ENCODE measurements at regions not wholly inside any gene's neighbourhood (a gene's known extent, or its start where the extent isn't known, plus 50 kb on each side); places are given as distances from the start of the nearest gene placed in this dataset.

DNA sequence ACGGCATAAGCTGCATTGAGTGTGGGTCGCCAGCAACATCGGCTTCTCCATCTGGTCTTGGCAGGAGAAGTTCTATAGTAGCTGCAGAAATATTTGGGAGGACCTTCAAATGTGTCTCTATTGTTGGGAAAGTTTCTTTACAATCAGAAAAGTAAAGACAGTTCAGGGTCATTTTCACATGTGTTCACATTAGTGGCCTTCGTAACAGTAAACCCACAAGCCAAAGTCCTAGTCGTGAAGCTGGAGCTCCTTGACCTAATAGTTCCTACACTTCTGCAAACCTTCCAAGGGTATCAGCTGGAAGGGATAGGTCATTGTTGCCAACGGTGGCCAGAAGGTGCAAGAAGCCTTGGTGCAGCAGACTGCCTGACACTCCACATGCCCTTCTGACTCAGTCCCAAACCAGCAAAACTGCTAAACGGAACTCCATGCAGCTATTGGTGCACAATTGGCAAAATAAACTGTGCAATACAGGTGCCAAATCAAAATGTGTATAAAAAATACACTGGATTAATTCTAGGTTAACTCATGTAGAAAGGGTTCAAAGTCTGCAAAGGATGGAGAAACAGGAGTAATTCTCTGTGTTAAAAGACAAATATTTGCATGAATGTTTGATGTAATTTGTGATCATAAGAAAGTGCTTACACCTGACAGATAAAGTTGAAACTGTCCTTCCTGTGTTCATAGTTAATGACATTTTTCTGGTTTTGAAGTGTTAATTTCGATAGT lies 102.8 kb upstream of the EGFR start:
- no peak for DNase-seq (ENCODE audit: low read depth)
- no peak overlapping the region for H3K4me3 ChIP-seq (ENCODE audit: low read depth, low read length)
- no peak for TF ChIP-seq MYC (IDR thresholded peaks at IDR 0.05; ENCODE audit: low read depth, low read length)
- TF ChIP-seq, protein P1, sequence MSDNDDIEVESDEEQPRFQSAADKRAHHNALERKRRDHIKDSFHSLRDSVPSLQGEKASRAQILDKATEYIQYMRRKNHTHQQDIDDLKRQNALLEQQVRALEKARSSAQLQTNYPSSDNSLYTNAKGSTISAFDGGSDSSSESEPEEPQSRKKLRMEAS (IDR thresholded peaks at IDR 0.05; ENCODE audit: low read depth, low read length), result no peak

DNA sequence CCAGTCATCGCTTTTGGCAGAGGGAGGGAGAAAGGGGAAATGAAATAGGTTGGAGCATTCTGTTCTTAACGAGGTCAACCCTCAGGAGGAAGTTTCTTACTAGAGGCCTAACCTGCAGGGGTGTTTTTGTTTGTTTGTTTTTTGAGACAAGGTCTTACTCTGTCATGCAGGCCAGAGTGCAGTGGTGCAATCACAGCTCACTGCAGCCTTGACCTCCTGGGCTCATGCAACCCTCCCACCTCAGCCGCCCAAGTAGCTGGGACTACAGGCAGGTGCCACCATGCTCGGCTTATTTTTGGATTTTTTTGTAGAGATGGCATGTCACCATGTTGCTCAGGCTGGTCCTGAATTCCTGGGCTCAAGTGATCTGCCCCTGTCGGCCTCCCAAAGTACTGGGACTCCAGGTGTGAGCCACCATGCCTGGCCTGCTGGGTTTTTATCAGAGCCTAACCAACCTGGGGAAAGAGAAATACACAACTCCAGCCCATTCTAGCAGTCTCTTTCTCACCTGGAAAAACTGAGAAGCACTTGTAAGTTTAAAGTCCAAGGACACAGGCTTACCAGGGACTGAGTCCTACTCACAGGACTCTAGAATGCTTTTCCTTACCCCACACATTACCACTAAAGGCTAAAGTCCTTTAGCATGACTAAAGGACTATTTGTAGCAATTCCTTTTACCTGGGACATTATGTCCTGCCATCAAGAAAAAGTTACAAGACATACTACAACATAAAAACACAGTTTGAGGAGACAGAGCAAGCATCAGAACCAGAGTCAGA lies 101.0 kb upstream of the EGFR start:
- H3K4me3 ChIP-seq (ENCODE audit: low read depth, low read length), result no peak overlapping the region
- TF ChIP-seq, protein P2, sequence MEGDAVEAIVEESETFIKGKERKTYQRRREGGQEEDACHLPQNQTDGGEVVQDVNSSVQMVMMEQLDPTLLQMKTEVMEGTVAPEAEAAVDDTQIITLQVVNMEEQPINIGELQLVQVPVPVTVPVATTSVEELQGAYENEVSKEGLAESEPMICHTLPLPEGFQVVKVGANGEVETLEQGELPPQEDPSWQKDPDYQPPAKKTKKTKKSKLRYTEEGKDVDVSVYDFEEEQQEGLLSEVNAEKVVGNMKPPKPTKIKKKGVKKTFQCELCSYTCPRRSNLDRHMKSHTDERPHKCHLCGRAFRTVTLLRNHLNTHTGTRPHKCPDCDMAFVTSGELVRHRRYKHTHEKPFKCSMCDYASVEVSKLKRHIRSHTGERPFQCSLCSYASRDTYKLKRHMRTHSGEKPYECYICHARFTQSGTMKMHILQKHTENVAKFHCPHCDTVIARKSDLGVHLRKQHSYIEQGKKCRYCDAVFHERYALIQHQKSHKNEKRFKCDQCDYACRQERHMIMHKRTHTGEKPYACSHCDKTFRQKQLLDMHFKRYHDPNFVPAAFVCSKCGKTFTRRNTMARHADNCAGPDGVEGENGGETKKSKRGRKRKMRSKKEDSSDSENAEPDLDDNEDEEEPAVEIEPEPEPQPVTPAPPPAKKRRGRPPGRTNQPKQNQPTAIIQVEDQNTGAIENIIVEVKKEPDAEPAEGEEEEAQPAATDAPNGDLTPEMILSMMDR (IDR thresholded peaks at IDR 0.05; ENCODE audit: low read depth, low read length), result no peak
- TF ChIP-seq MYC (IDR thresholded peaks at IDR 0.05; ENCODE audit: low read depth, low read length), result no peak
- TF ChIP-seq POLR2A (IDR thresholded peaks at IDR 0.05; ENCODE audit: extremely low read depth, insufficient read length), result no peak
- TF ChIP-seq, protein P1 (IDR thresholded peaks at IDR 0.05; ENCODE audit: low read depth, low read length), result no peak
- DNase-seq (ENCODE audit: low read depth), result no peak

DNA sequence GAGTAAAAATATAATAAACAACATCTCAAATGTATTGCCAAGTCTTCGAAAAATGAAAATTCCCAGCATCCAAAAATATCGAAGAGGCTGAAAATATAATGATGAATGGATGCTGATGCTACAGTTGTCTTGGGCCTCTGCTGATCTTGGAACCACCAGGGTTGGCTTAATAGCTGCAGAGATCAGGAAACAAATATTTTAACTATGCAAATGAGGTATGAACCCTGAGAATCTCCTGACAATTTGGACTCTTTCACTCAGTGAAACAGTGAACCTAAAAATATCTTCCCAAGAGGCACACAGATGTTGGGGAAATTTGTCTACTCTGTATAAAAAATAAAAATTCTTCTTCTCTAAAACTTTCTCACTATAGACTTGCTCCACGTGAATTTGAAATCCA lies 97.7 kb upstream of the EGFR start:
- DNase-seq (ENCODE audit: low read depth), result no peak
- H3K4me3 ChIP-seq (ENCODE audit: low read depth, low read length), result no peak overlapping the region
- TF ChIP-seq, protein P1 (IDR thresholded peaks at IDR 0.05; ENCODE audit: low read depth, low read length), result no peak
- TF ChIP-seq, protein P2 (IDR thresholded peaks at IDR 0.05; ENCODE audit: low read depth, low read length), result no peak
- no peak for TF ChIP-seq POLR2A (IDR thresholded peaks at IDR 0.05; ENCODE audit: extremely low read depth, insufficient read length)
- TF ChIP-seq MYC (IDR thresholded peaks at IDR 0.05; ENCODE audit: low read depth, low read length), result no peak

DNA sequence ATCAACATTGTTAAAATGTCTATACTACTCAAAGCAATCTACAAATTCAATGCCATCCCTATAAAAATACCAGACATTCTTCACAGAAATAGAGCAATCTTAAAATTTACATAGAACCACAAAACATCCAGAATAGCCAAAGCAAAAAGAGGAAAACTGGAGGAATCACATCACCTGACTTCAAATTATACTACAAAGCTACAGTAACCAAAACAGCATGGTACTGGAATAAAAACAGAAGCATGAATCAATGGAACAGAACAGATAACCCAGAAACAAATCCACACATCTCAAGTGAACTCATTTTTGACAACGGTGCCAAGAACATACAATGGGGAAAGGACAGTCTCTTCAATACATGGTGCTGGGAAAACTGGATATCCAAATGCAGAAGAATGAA lies 87.3 kb upstream of the EGFR start:
- TF ChIP-seq, protein P2 (IDR thresholded peaks at IDR 0.05; ENCODE audit: low read depth, low read length), result no peak
- no peak overlapping the region for H3K4me3 ChIP-seq (ENCODE audit: low read depth, low read length)
- no peak for DNase-seq (ENCODE audit: low read depth)

GRCh38 chr7:54932818-54933543 lies 85.8 kb upstream of the EGFR start:
- TF ChIP-seq, protein P2 (IDR thresholded peaks at IDR 0.05; ENCODE audit: low read depth, low read length), result no peak
- no peak for TF ChIP-seq MYC (IDR thresholded peaks at IDR 0.05; ENCODE audit: low read depth, low read length)
- TF ChIP-seq, protein P1 (IDR thresholded peaks at IDR 0.05; ENCODE audit: low read depth, low read length), result no peak
- no peak for TF ChIP-seq POLR2A (IDR thresholded peaks at IDR 0.05; ENCODE audit: extremely low read depth, insufficient read length)
- H3K4me3 ChIP-seq (ENCODE audit: low read depth, low read length), result no peak overlapping the region
- DNase-seq (ENCODE audit: low read depth), result no peak

GRCh38 chr7:54933643-54934042 lies 85.2 kb upstream of the EGFR start:
- no peak for DNase-seq (ENCODE audit: low read depth)
- no peak overlapping the region for H3K4me3 ChIP-seq (ENCODE audit: low read depth, low read length)
- TF ChIP-seq, protein P1 (IDR thresholded peaks at IDR 0.05; ENCODE audit: low read depth, low read length), result no peak
- TF ChIP-seq POLR2A (IDR thresholded peaks at IDR 0.05; ENCODE audit: extremely low read depth, insufficient read length), result no peak
- TF ChIP-seq MYC (IDR thresholded peaks at IDR 0.05; ENCODE audit: low read depth, low read length), result no peak
- TF ChIP-seq, protein P2 (IDR thresholded peaks at IDR 0.05; ENCODE audit: low read depth, low read length), result no peak
